ENCODE measurements at regions not wholly inside any gene's neighbourhood (a gene's known extent, or its start where the extent isn't known, plus 50 kb on each side); places are given as distances from the start of the nearest gene placed in this dataset.

- no peaks in the 10 kb centered on the region for H3K36me3 ChIP-seq (replicated peaks in 1 of 2; ENCODE audit: control insufficient read depth in 1 of 2, insufficient read depth in 2 of 2, low read length in 2 of 2)
- H2AFZ ChIP-seq (ENCODE audit: low read length) = peak overlapping the region; percentile 17
- 100% methylated on average over 1 of the region's 1 CpG for WGBS (ENCODE audit: low lambda C conversion rate)
- H3K9ac ChIP-seq (ENCODE audit: insufficient read depth, low read depth, low read length) = no peak overlapping the region
- peak overlapping the region; percentile 74 for H3K27ac ChIP-seq (ENCODE audit: extremely low read length, insufficient read depth, low read length)
- no peaks in the 10 kb centered on the region for H3K9me3 ChIP-seq (ENCODE audit: low read length)
- ChIA-PET POLR2A (interaction anchor here (1.2 to 2.6 kb wide), 4 partner anchors 8 to 154 kb away, joined by 4 to 19 read pairs (median 6); partner anchors contain the start of gene STT3B), CTCF (ENCODE audit: low intra/inter-chr PET ratio, low total read pairs) (no interaction called here)
- no peak for FAIRE-seq
- peaks cover 49% of the 10 kb centered on the region for H3K4me1 ChIP-seq (ENCODE audit: insufficient read depth, low read length)
- in situ Hi-C loops (cut with HindIII; ENCODE audit: extremely low pct_ligation_motif_present, low pct_unique_long_range_greater_than_20kb) (loop anchor here (5.0 kb wide), 1 partner anchor 86 kb away; no protein-coding TSS in a partner anchor), intact Hi-C loops (cut with micrococcal nuclease; ENCODE audit: unreplicated experiment) (loop anchor here (5.0 kb wide), 1 partner anchor 154 kb away; the partner anchor contains the start of gene STT3B)
- no peak overlapping the region for H3K4me3 ChIP-seq (replicated peaks in 1 of 3; ENCODE audit: insufficient read depth in 1 of 3, low read depth in 2 of 3, low read length in 3 of 3)
- TF ChIP-seq RFXAP (CRISPR knock-in tag; IDR thresholded peaks at IDR 0.05; ENCODE audit: borderline replicate concordance) = no peak
- ATAC-seq = no peak
- BruUV-seq (replicated peaks) = no TSS peak
- no peak for DNase-seq (ENCODE audit: low spot score)
- no peaks in the 10 kb centered on the region for H3K79me2 ChIP-seq (ENCODE audit: insufficient read depth, low read length)
- no peaks in the 10 kb centered on the region for H4K20me1 ChIP-seq (ENCODE audit: insufficient read depth, low read length)
- H3K4me2 ChIP-seq (ENCODE audit: low read depth, low read length) = no peak overlapping the region
- no peaks in the 10 kb centered on the region; a peak in 1 of 5 replicates for H3K27me3 ChIP-seq (ENCODE audit: control insufficient read depth in 1 of 2, insufficient read depth in 2 of 2, low read length in 2 of 2)
Observed at GRCh38 chr3:31378231-31378630, 154.5 kb upstream of the STT3B start.

- FAIRE-seq (peak; percentile 12), DNase-seq (ENCODE audit: low spot score) (no peak), ATAC-seq (no peak)
- TF ChIP-seq MAFK (conservative IDR thresholded peaks at IDR 0.05 in 1 of 2, IDR thresholded peaks at IDR 0.05 in 1 of 2; ENCODE audit: low read length in 2 of 2) (peak; percentile 25 to 53; a peak in 2 of 4 replicates), FOXO1 (CRISPR knock-in tag; IDR thresholded peaks at IDR 0.05) (no peak), CEBPB (IDR thresholded peaks at IDR 0.05; ENCODE audit: borderline replicate concordance, low read depth, low read length) (peak; percentile 52), RCOR2 (CRISPR knock-in tag; IDR thresholded peaks at IDR 0.05) (no peak), MAFF (IDR thresholded peaks at IDR 0.05; ENCODE audit: low read depth, low read length) (peak; percentile 22; the same call in 1 of the 2 replicates), ZNF552 (CRISPR knock-in tag; IDR thresholded peaks at IDR 0.05; ENCODE audit: borderline replicate concordance) (no peak)
- ChIA-PET POLR2A (no interaction called here), CTCF (ENCODE audit: low intra/inter-chr PET ratio, low total read pairs) (no interaction called here)
- Histone ChIP-seq H3K9ac (ENCODE audit: insufficient read depth, low read depth, low read length) (no peak overlapping the region), H3K4me2 (ENCODE audit: low read depth, low read length) (no peak overlapping the region), H3K79me2 (ENCODE audit: insufficient read depth, low read length) (no peaks in the 10 kb centered on the region), H3K9me3 (ENCODE audit: low read length) (no peaks in the 10 kb centered on the region), H3K4me1 (ENCODE audit: insufficient read depth, low read length) (peaks cover 38% of the 10 kb centered on the region), H3K4me3 (replicated peaks in 1 of 3; ENCODE audit: insufficient read depth in 1 of 3, low read depth in 2 of 3, low read length in 3 of 3) (no peak overlapping the region), H3K36me3 (replicated peaks in 1 of 2; ENCODE audit: control insufficient read depth in 1 of 2, insufficient read depth in 2 of 2, low read length in 2 of 2) (no peaks in the 10 kb centered on the region), H3K27me3 (ENCODE audit: control insufficient read depth in 1 of 2, insufficient read depth in 2 of 2, low read length in 2 of 2) (no peaks in the 10 kb centered on the region; a peak in 1 of 5 replicates), H4K20me1 (ENCODE audit: insufficient read depth, low read length) (no peaks in the 10 kb centered on the region), H2AFZ (ENCODE audit: low read length) (no peak overlapping the region), H3K27ac (ENCODE audit: extremely low read length, insufficient read depth, low read length) (no peak overlapping the region)
- in situ Hi-C loops (cut with HindIII; ENCODE audit: extremely low pct_ligation_motif_present, low pct_unique_long_range_greater_than_20kb) (loop anchor here (5.0 kb wide), 1 partner anchor 87 kb away; no protein-coding TSS in a partner anchor), intact Hi-C loops (cut with micrococcal nuclease; ENCODE audit: unreplicated experiment) (loop anchor here (5.0 kb wide), 1 partner anchor 153 kb away; the partner anchor contains the start of gene STT3B)
- BruUV-seq (replicated peaks) = no TSS peak
- WGBS (ENCODE audit: low lambda C conversion rate) = 98% methylated on average over 2 of the region's 2 CpGs
Observed at GRCh38 chr3:31379598-31379997, 153.1 kb upstream of the STT3B start.

Data from HepG2 (cell line).